ENCODE measurements at regions not wholly inside any gene's neighbourhood (a gene's known extent, or its start where the extent isn't known, plus 50 kb on each side); places are given as distances from the start of the nearest gene placed in this dataset.

DNA sequence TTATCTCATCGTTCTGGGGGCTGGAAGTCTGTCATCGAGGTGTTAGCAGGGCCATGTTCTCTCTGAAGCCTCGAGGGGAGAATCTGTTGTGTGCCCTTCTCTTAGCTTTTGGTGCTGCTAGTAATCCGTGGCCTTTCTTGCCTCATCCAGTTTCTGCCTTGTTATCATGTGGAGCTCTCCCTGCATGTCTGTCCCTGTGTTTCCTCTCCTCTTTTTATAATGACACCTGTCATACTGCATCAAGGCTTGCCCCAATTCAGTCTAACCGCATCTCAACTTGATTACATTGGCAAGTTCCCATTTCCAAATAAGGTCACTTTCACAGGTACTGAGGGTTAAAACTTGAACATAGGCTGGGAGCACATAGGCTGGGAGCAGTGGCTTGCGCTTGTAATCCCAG is 82.6 kb upstream of the CNIH3 start:
- Mint-ChIP-seq H3K9me3 (peaks cover 0 to 10% of the 10 kb centered on the region in 2 experiments; a peak in 4 of 5 replicates), H3K4me3 (no peak overlapping the region)

More for the DNA sequence above, 82.6 kb upstream of the CNIH3 start:
- Mint-ChIP-seq H3K4me1 (peaks cover 6 to 13% of the 10 kb centered on the region in 2 experiments; a peak in 3 of 4 replicates), H3K27me3 (ENCODE audit: low read depth) (no peaks in the 10 kb centered on the region), H3K36me3 (ENCODE audit: insufficient read depth in 1 of 3, low read depth in 3 of 3) (peaks cover 0 to 7% (median 6%) of the 10 kb centered on the region in 3 experiments; a peak in 2 of 7 replicates), H3K27ac (no peak overlapping the region)
- Histone ChIP-seq H4K91ac (ENCODE audit: insufficient read length, low read depth, low read length) (no peak overlapping the region), H3K79me1 (ENCODE audit: insufficient read depth, low read depth, low read length, poor library complexity, severe bottlenecking) (no peaks in the 10 kb centered on the region), H3K18ac (ENCODE audit: insufficient read length, low read depth, low read length) (no peak overlapping the region), H2AK5ac (ENCODE audit: insufficient read length, low read length) (no peak overlapping the region), H3K4me2 (ENCODE audit: insufficient read depth, insufficient read length, low read length) (no peak overlapping the region), H3K4me1 (ENCODE audit: insufficient read depth, low read length) (no peaks in the 10 kb centered on the region), H3K23me2 (ENCODE audit: insufficient read length, low read depth, low read length, poor library complexity, severe bottlenecking) (no peaks in the 10 kb centered on the region), H3K27me3 (ENCODE audit: insufficient read depth, low read length) (no peaks in the 10 kb centered on the region), H2BK5ac (ENCODE audit: insufficient read length, low read length) (no peak overlapping the region), H3K9me3 (ENCODE audit: control insufficient read depth, low read depth, low read length) (no peaks in the 10 kb centered on the region), H2BK15ac (ENCODE audit: low read depth, low read length) (no peak overlapping the region), H4K8ac (replicated peaks; ENCODE audit: insufficient read length, low read depth, low read length) (no peak overlapping the region), H3K14ac (ENCODE audit: insufficient read depth, low read length) (no peak overlapping the region), H3K23ac (ENCODE audit: insufficient read length, low read depth, low read length) (no peak overlapping the region), H3T11ph (ENCODE audit: low read length) (no peak overlapping the region), H2BK20ac (ENCODE audit: low read depth, low read length, poor library complexity, severe bottlenecking) (no peak overlapping the region), H3K27ac (ENCODE audit: insufficient read length, low read depth, low read length) (no peak overlapping the region), H2BK120ac (ENCODE audit: low read depth, low read length, poor library complexity, severe bottlenecking) (no peak overlapping the region), H3K4ac (ENCODE audit: low read depth, low read length) (no peak overlapping the region), H4K5ac (ENCODE audit: insufficient read length, low read depth, low read length) (no peak overlapping the region), H2AFZ (ENCODE audit: low read length) (no peak overlapping the region), H3K79me2 (ENCODE audit: insufficient read depth, low read length) (no peaks in the 10 kb centered on the region), H3K9ac (ENCODE audit: extremely low read depth, insufficient read length, low read length) (no peak overlapping the region), H3K56ac (ENCODE audit: insufficient read length, low read depth, low read length) (no peak overlapping the region), H4K20me1 (ENCODE audit: control insufficient read depth, insufficient read depth, insufficient read length) (no peaks in the 10 kb centered on the region), H2BK12ac (ENCODE audit: insufficient read length, low read depth, low read length) (no peak overlapping the region)
- DNase-seq = no peak
- TF ChIP-seq, protein P1, sequence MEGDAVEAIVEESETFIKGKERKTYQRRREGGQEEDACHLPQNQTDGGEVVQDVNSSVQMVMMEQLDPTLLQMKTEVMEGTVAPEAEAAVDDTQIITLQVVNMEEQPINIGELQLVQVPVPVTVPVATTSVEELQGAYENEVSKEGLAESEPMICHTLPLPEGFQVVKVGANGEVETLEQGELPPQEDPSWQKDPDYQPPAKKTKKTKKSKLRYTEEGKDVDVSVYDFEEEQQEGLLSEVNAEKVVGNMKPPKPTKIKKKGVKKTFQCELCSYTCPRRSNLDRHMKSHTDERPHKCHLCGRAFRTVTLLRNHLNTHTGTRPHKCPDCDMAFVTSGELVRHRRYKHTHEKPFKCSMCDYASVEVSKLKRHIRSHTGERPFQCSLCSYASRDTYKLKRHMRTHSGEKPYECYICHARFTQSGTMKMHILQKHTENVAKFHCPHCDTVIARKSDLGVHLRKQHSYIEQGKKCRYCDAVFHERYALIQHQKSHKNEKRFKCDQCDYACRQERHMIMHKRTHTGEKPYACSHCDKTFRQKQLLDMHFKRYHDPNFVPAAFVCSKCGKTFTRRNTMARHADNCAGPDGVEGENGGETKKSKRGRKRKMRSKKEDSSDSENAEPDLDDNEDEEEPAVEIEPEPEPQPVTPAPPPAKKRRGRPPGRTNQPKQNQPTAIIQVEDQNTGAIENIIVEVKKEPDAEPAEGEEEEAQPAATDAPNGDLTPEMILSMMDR (conservative IDR thresholded peaks at IDR 0.05) = no peak
- WGBS (ENCODE audit: extremely low coverage, insufficient read length, low lambda C conversion rate) = no CpG with 5 or more reads among the region's 6 CpGs

Data from H9 (cell line).